Brain microvascular endothelial cell (primary cell): ENCODE measurements at regions not wholly inside any gene's neighbourhood (a gene's known extent, or its start where the extent isn't known, plus 50 kb on each side); places are given as distances from the start of the nearest gene placed in this dataset.
"Not testable (repeated sequence)": the region's sequence is repeated elsewhere in the genome, so short reads cannot be mapped to it uniquely, and the experiment has no call there.

Experiments
- DNase-seq: peaks from one replicate; pipeline ENCODE4 v3.0.0-alpha.2; 2020
- H3K27ac ChIP-seq: fragments of 250-450 bp; sonication (Bioruptor Pico); 2 replicates; pipeline ENCODE4 v1.5.1; 2020; ENCODE audit warnings: mild to moderate bottlenecking, moderate library complexity
- H3K27me3 ChIP-seq: fragments of 250-450 bp; sonication (Bioruptor Pico); replicated peaks from 2 replicates; pipeline ENCODE4 v1.5.1; 2020; ENCODE audit warnings: mild to moderate bottlenecking
- H3K36me3 ChIP-seq: fragments of 250-450 bp; sonication (Bioruptor Pico); replicated peaks from 2 replicates; pipeline ENCODE4 v1.5.1; 2020; ENCODE audit warnings: mild to moderate bottlenecking
- H3K4me3 ChIP-seq: 2 replicates; pipeline ENCODE4 v1.5.1; 2011; ENCODE audit warnings: low read depth, mild to moderate bottlenecking, control low read depth, low read length, moderate library complexity
- CTCF ChIP-seq: IDR thresholded peaks from 2 replicates; pipeline ENCODE4 v1.5.1; 2011; ENCODE audit warnings: low read depth, mild to moderate bottlenecking, moderate library complexity, low read length, control low read depth, inconsistent platforms; ENCODE audit errors: missing control alignments
- in situ Hi-C: cut with HindIII; loops from 2 replicates; pipeline ENCODE4 v1.10.0; 2017; ENCODE audit warnings: low sequenced_read_pairs, low pct_ligation_motif_present

GRCh38 chr1:69090752-69091151 lies 477.0 kb upstream of the LRRC7 start:
- Histone ChIP-seq H3K27me3 (no peaks in the 10 kb centered on the region), H3K27ac (no peak overlapping the region), H3K36me3 (no peaks in the 10 kb centered on the region), H3K4me3 (no peak overlapping the region)
- in situ Hi-C loops: no loop called here
- DNase-seq: no peak
- TF ChIP-seq CTCF: no peak

- DNase-seq, H3K27ac ChIP-seq, H3K27me3 ChIP-seq, in situ Hi-C loops, H3K4me3 ChIP-seq, H3K36me3 ChIP-seq: not testable (repeated sequence)
Observed at GRCh38 chr1:69102058-69102457, 465.7 kb upstream of the LRRC7 start.

- no peak overlapping the region for H3K4me3 ChIP-seq
- no peaks in the 10 kb centered on the region for H3K36me3 ChIP-seq
- no peak for TF ChIP-seq CTCF
- no peak overlapping the region for H3K27ac ChIP-seq
- no peaks in the 10 kb centered on the region for H3K27me3 ChIP-seq
- in situ Hi-C loops: no loop called here
- DNase-seq: no peak
Observed at GRCh38 chr1:69103213-69103612, 464.5 kb upstream of the LRRC7 start.

GRCh38 chr1:69103705-69104385 lies 463.9 kb upstream of the LRRC7 start:
- no peak for TF ChIP-seq CTCF
- no peak for DNase-seq
- no peaks in the 10 kb centered on the region for H3K36me3 ChIP-seq
- H3K4me3 ChIP-seq: no peak overlapping the region
- H3K27me3 ChIP-seq: no peaks in the 10 kb centered on the region
- H3K27ac ChIP-seq: no peak overlapping the region
- in situ Hi-C loops: no loop called here

- Histone ChIP-seq H3K27me3 (no peaks in the 10 kb centered on the region), H3K4me3 (no peak overlapping the region), H3K36me3 (no peaks in the 10 kb centered on the region), H3K27ac (no peak overlapping the region)
- DNase-seq: no peak
- in situ Hi-C loops: no loop called here
- no peak for TF ChIP-seq CTCF
Observed at GRCh38 chr1:69104894-69105293, 462.8 kb upstream of the LRRC7 start.

- DNase-seq: no peak
- H3K36me3 ChIP-seq: no peaks in the 10 kb centered on the region
- in situ Hi-C loops: no loop called here
- no peak overlapping the region for H3K4me3 ChIP-seq
- H3K27ac ChIP-seq: no peak overlapping the region
- no peaks in the 10 kb centered on the region for H3K27me3 ChIP-seq
- TF ChIP-seq CTCF: no peak
Observed at GRCh38 chr1:69109277-69109676, 458.4 kb upstream of the LRRC7 start.
